GM18505 (cell line): ENCODE measurements at regions not wholly inside any gene's neighbourhood (a gene's known extent, or its start where the extent isn't known, plus 50 kb on each side); places are given as distances from the start of the nearest gene placed in this dataset.
"Not testable (repeated sequence)": the region's sequence is repeated elsewhere in the genome, so short reads cannot be mapped to it uniquely, and the experiment has no call there.

ENCODE experiments used
- ATAC-seq: cut with Tn5 transposase; IDR thresholded peaks from one replicate; pipeline ENCODE4 v1.9.1; 2021; ENCODE audit not compliant: unreplicated experiment
- POLR2A ChIP-seq: IDR thresholded peaks from 4 replicates; pipeline ENCODE4 v1.6.1; 2011; ENCODE audit warnings: borderline replicate concordance; ENCODE audit not compliant: insufficient read depth, insufficient read length; ENCODE audit errors: extremely low read depth

- TF ChIP-seq POLR2A, result no peak
- no peak for ATAC-seq
These were observed 104.9 kb downstream of the CEP44 start for GRCh38 chr4:174388461-174389145.

GRCh38 chr4:174387721-174388120 is 104.0 kb downstream of the CEP44 start:
- no peak for ATAC-seq
- TF ChIP-seq POLR2A, result no peak

GRCh38 chr4:174387143-174387542 is 103.4 kb downstream of the CEP44 start:
- ATAC-seq, result no peak
- TF ChIP-seq POLR2A, result no peak

- no peak for ATAC-seq
- no peak for TF ChIP-seq POLR2A
These were observed 100.1 kb downstream of the CEP44 start for GRCh38 chr4:174383783-174384182.

GRCh38 chr4:174382938-174383605 is 99.4 kb downstream of the CEP44 start:
- not testable (repeated sequence) for ATAC-seq
